PC-9 (cell line): ENCODE measurements at regions not wholly inside any gene's neighbourhood (a gene's known extent, or its start where the extent isn't known, plus 50 kb on each side); places are given as distances from the start of the nearest gene placed in this dataset.

Source experiments
- BruUV-seq: library from RNA; stranded (reverse); fragments of 400-500 nt; replicated peaks from 2 replicates; lab custom pipeline; 2021; lab: Mats Ljungman, UMichigan
- CTCF ChIA-PET: fragments of 300-600 bp; sonication (Branson Sonifier 250); formaldehyde crosslinking; loops from one replicate; lab custom pipeline; 2022; ENCODE audit warnings: antibody characterized with exemption; lab: Charles Lee
- POLR2A ChIA-PET: fragments of 300-600 bp; sonication (Branson Sonifier 250); formaldehyde crosslinking; loops from one replicate; lab custom pipeline; 2022; ENCODE audit warnings: antibody characterized with exemption; ENCODE audit not compliant: unreplicated experiment; lab: Charles Lee
- DNase-seq, 2 experiments: peaks; one replicate each; pipeline versions ENCODE4 v3.0.0 to v3.0.0-alpha.2; 2015 to 2022; ENCODE audit warnings: mixed read lengths in 1 of 2
- H2AFZ ChIP-seq: fragments of 200-600 bp; sonication (generic); 2 replicates; pipeline ENCODE4 v1.8.1; 2017; ENCODE audit warnings: antibody characterized with exemption
- H3F3A ChIP-seq: fragments of 200-600 bp; sonication (generic); 2 replicates; pipeline ENCODE4 v1.8.1; 2017; ENCODE audit warnings: antibody characterized with exemption, mild to moderate bottlenecking, low read depth; ENCODE audit not compliant: insufficient read depth
- H3K27ac ChIP-seq: fragments of 200-600 bp; sonication (generic); 2 replicates; pipeline ENCODE4 v1.6.1; 2016; ENCODE audit warnings: mixed run types
- H3K27me3 ChIP-seq: fragments of 200-600 bp; sonication (generic); 2 replicates; pipeline ENCODE4 v1.6.1; 2016; ENCODE audit warnings: low read depth, mixed run types; ENCODE audit not compliant: insufficient read depth
- H3K36me3 ChIP-seq: fragments of 200-600 bp; sonication (generic); 2 replicates; pipeline ENCODE4 v1.6.1; 2016; ENCODE audit warnings: low read depth, mixed run types
- H3K4me1 ChIP-seq: fragments of 200-600 bp; sonication (generic); replicated peaks from 2 replicates; pipeline ENCODE4 v1.6.1; 2016; ENCODE audit warnings: mixed run types; ENCODE audit not compliant: insufficient read depth
- H3K4me2 ChIP-seq: fragments of 200-600 bp; sonication (generic); 2 replicates; pipeline ENCODE4 v1.6.1; 2017; ENCODE audit warnings: mixed run types
- H3K4me3 ChIP-seq: fragments of 200-600 bp; sonication (generic); 2 replicates; pipeline ENCODE4 v1.6.1; 2016; ENCODE audit warnings: mixed run types
- H3K79me2 ChIP-seq: fragments of 200-600 bp; sonication (generic); 2 replicates; pipeline ENCODE4 v1.6.1; 2017; ENCODE audit warnings: low read depth, mixed run types
- H3K9me2 ChIP-seq: fragments of 200-600 bp; sonication (generic); 2 replicates; pipeline ENCODE4 v1.8.1; 2017; ENCODE audit warnings: mild to moderate bottlenecking; ENCODE audit not compliant: insufficient read depth
- H3K9me3 ChIP-seq: fragments of 200-600 bp; sonication (generic); 2 replicates; pipeline ENCODE4 v1.8.1; 2016; ENCODE audit warnings: low read depth; ENCODE audit not compliant: insufficient read depth
- H4K20me1 ChIP-seq: fragments of 200-600 bp; sonication (generic); 2 replicates; pipeline ENCODE4 v1.8.1; 2017; ENCODE audit not compliant: insufficient read depth
- CTCF ChIP-seq: fragments of 200-600 bp; sonication (generic); conservative IDR thresholded peaks from 2 replicates; pipeline ENCODE4 v1.6.1; 2017; ENCODE audit warnings: mixed run types, antibody characterized with exemption, mild to moderate bottlenecking, moderate library complexity
- EZH2 ChIP-seq: fragments of 200-600 bp; sonication (generic); IDR thresholded peaks from 2 replicates; pipeline ENCODE4 v1.8.0; 2017; ENCODE audit warnings: antibody characterized with exemption, low read depth
- intact Hi-C: fragments of 100-400 bp; cut with micrococcal nuclease; formaldehyde crosslinking; loops from one replicate; pipeline ENCODE4 v1.10.0; 2022; ENCODE audit not compliant: unreplicated experiment

DNA sequence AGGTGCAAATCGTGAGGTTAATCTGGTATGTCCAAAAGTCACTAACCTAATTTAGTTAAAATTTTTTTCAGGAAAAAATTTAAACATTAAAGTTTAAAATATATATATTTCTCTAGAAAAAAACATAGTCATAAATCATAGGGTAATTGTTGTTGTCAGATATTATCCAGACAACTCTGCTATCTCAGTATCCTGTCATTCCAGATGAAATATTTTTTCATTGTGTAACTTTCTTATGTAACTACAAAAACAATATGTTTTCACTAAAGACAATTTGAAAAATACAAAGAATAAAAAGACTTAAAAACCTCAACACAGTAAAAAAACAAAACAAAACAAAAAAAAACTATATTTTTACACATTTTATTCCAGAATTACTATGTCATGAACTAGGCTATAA lies 57.6 kb downstream of the TENT5A start:
- Histone ChIP-seq H3K27ac (no peak overlapping the region), H4K20me1 (no peaks in the 10 kb centered on the region), H3F3A (no peaks in the 10 kb centered on the region; the same call in 1 of the 2 replicates), H3K4me3 (no peak overlapping the region), H2AFZ (no peak overlapping the region), H3K36me3 (no peaks in the 10 kb centered on the region), H3K9me2 (no peaks in the 10 kb centered on the region), H3K4me2 (no peak overlapping the region), H3K79me2 (no peaks in the 10 kb centered on the region), H3K9me3 (no peaks in the 10 kb centered on the region), H3K4me1 (peaks cover 22% of the 10 kb centered on the region), H3K27me3 (no peaks in the 10 kb centered on the region)
- ChIA-PET CTCF (no interaction called here), POLR2A (no interaction called here)
- DNase-seq, result no peak
- no TSS peak for BruUV-seq
- TF ChIP-seq EZH2 (no peak), CTCF (no peak)
- intact Hi-C loops, result no loop called here

- no peak overlapping the region for H2AFZ ChIP-seq
- no peak overlapping the region for H3K27ac ChIP-seq
- no peaks in the 10 kb centered on the region for H3K9me2 ChIP-seq
- POLR2A ChIA-PET, result no interaction called here
- no peak overlapping the region for H3K4me3 ChIP-seq
- H3K79me2 ChIP-seq, result no peaks in the 10 kb centered on the region
- H3K4me2 ChIP-seq, result no peak overlapping the region
- TF ChIP-seq CTCF (no peak), EZH2 (no peak)
- no peaks in the 10 kb centered on the region for H4K20me1 ChIP-seq
- CTCF ChIA-PET, result no interaction called here
- H3K9me3 ChIP-seq, result no peaks in the 10 kb centered on the region
- H3K36me3 ChIP-seq, result no peaks in the 10 kb centered on the region
- DNase-seq, result no peak
- no TSS peak for BruUV-seq
- H3K4me1 ChIP-seq, result peaks cover 22% of the 10 kb centered on the region
- intact Hi-C loops, result no loop called here
- H3F3A ChIP-seq, result no peaks in the 10 kb centered on the region; the same call in 1 of the 2 replicates
- no peaks in the 10 kb centered on the region for H3K27me3 ChIP-seq
Observed at GRCh38 chr6:81694207-81694606, 58.3 kb downstream of the TENT5A start.

DNA sequence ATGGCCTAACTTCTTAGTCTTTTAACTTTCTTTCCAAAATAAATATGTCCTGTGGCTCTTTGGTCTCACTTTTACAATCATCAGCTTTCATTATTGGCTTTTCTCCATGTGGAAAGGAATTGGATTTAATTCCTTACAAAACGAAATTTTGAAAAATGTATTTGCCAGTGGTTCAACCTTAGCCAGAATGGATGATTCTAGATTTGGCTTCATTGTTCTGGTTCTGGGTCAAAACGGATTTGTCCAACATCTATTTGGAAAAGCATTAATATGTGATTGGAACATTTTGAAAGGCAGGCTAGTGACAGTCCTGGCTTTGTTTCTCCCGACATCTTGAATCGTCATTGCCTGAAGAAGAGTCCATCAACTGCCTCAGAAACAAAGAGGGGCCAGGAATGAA lies 59.2 kb downstream of the TENT5A start:
- no peaks in the 10 kb centered on the region for H3K9me2 ChIP-seq
- no peak overlapping the region for H2AFZ ChIP-seq
- no peaks in the 10 kb centered on the region for H3K27me3 ChIP-seq
- H3K79me2 ChIP-seq, result no peaks in the 10 kb centered on the region
- peaks cover 22% of the 10 kb centered on the region for H3K4me1 ChIP-seq
- no peaks in the 10 kb centered on the region for H3K9me3 ChIP-seq
- intact Hi-C loops, result no loop called here
- CTCF ChIA-PET, result no interaction called here
- no peak overlapping the region for H3K4me3 ChIP-seq
- no peak for DNase-seq
- no peaks in the 10 kb centered on the region for H4K20me1 ChIP-seq
- no peaks in the 10 kb centered on the region for H3K36me3 ChIP-seq
- no peak for TF ChIP-seq EZH2
- TF ChIP-seq CTCF, result no peak
- no peak overlapping the region for H3K27ac ChIP-seq
- no TSS peak for BruUV-seq
- POLR2A ChIA-PET, result no interaction called here
- H3K4me2 ChIP-seq, result no peak overlapping the region
- no peaks in the 10 kb centered on the region; the same call in 1 of the 2 replicates for H3F3A ChIP-seq
